Right lobe of liver (tissue), 4 donors: ENCODE measurements at regions not wholly inside any gene's neighbourhood (a gene's known extent, or its start where the extent isn't known, plus 50 kb on each side); places are given as distances from the start of the nearest gene placed in this dataset.

ENCODE experiments used
- CTCF ChIP-seq, 4 donors: fragments of 200-600 bp in 3 of 4; fragments of 450-650 bp in 1 of 4; IDR thresholded peaks; one replicate each; pipeline versions ENCODE4 v1.5.1 to v1.8.0; 2016 to 2022; ENCODE audit warnings: antibody characterized with exemption in 4 of 4, mild to moderate bottlenecking in 2 of 4
- POLR2A ChIP-seq: fragments of 450-650 bp; IDR thresholded peaks from one replicate; pipeline ENCODE4 v1.6.1; 2017; ENCODE audit warnings: antibody characterized with exemption, mild to moderate bottlenecking
- donor health status: DM: no; HTN: no; CAD: no.
- donor health status: DM: no; HTN: no; CAD: no.
- donor health status: DM: no; HTN: yes; CAD: no.

GRCh38 chr4:66351761-66352160 lies 681.5 kb upstream of the EPHA5 start:
- TF ChIP-seq POLR2A, result no peak
- TF ChIP-seq CTCF (IDR thresholded peaks at IDR 0.05), result no peak
